ENCODE measurements at regions not wholly inside any gene's neighbourhood (a gene's known extent, or its start where the extent isn't known, plus 50 kb on each side); places are given as distances from the start of the nearest gene placed in this dataset.
A peak's percentile ranks its signal among the peaks of the same experiment; 100 is the strongest.

DNA sequence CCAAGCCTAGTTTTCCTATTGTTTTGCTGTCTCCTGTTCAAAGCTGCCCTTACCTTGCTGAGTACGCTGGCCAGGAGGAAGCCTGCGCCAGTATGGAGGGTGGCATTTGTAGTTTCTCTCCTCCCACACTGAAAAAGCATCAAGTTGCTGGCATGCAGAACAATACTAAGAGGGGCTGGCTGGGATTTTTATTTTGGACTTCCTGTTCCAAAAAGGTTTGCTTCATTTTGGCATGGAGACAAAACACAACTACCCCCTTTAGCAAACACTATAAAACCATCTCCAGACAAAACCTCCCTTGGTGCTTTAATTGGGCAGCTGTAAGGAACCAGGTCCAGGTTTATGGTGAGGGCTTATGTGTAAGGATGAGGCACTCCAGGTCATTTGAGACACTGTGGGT lies 457.6 kb downstream of the PDCD6IP start:
- TF ChIP-seq, protein P1, sequence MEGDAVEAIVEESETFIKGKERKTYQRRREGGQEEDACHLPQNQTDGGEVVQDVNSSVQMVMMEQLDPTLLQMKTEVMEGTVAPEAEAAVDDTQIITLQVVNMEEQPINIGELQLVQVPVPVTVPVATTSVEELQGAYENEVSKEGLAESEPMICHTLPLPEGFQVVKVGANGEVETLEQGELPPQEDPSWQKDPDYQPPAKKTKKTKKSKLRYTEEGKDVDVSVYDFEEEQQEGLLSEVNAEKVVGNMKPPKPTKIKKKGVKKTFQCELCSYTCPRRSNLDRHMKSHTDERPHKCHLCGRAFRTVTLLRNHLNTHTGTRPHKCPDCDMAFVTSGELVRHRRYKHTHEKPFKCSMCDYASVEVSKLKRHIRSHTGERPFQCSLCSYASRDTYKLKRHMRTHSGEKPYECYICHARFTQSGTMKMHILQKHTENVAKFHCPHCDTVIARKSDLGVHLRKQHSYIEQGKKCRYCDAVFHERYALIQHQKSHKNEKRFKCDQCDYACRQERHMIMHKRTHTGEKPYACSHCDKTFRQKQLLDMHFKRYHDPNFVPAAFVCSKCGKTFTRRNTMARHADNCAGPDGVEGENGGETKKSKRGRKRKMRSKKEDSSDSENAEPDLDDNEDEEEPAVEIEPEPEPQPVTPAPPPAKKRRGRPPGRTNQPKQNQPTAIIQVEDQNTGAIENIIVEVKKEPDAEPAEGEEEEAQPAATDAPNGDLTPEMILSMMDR (IDR thresholded peaks at IDR 0.05): no peak
- DNase-seq (ENCODE audit: low spot score): no peak
- no peak overlapping the region for H3K27ac ChIP-seq
- H3K4me3 ChIP-seq: no peak overlapping the region

DNA sequence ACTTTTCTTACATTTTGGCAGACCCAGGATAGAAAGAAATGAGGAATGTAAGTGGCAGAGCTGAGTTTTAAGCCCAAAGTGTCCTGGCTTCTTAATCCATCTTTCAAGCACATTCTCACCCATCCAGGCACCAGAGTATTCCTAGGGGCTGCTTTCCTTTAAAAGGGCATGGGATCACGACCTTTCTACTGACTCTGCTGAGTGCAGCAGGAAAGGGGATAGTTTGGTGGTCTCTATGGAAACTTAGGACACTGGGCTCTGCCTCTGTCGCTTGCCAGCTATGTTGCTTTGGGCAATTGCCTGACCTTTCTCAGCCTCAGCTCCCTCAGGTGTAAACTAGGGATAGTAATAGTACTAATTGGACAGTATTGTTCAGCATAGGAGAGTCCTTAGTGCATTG lies 458.4 kb downstream of the PDCD6IP start:
- no peak for DNase-seq (ENCODE audit: low spot score)
- no peak overlapping the region for H3K4me3 ChIP-seq
- TF ChIP-seq, protein P1 (IDR thresholded peaks at IDR 0.05): no peak
- no peak overlapping the region for H3K27ac ChIP-seq

DNA sequence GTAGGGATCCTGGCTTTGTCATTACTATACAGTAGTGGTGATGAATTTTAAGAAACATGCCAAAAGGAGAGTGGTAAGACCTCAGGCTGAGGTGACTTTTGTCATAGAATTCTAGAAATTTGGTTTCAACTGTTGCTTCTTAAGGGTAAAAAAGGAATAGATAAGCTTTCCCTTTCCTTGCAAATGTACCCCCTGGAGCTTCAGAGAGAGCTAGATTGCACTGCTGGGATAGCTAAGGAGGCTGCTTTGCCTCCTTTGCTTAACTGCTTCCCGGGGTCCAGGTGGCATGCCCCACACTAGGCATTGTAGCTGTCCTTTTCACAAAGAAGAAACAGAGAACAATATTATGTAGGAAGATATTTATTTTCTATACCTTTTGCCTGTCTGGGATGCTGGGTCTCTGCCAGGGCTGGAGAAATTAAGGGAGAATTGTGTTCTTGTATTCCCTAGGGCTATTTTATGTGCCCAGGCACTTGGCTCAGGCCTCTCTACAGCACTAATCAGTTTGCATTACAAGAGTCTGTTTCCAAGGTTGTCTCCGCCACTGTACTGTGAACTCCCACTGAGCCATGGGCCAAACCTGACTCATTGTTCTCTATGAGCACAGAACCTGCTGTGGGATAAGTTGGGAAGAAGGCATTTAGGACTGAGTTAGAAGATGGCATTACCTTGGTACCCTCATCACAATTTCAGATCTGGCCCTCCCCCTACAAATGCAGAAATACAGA lies 460.0 kb downstream of the PDCD6IP start:
- TF ChIP-seq, protein P1 (IDR thresholded peaks at IDR 0.05): no peak
- H3K27ac ChIP-seq: no peak overlapping the region
- H3K4me3 ChIP-seq: no peak overlapping the region
- DNase-seq (ENCODE audit: low spot score): no peak

DNA sequence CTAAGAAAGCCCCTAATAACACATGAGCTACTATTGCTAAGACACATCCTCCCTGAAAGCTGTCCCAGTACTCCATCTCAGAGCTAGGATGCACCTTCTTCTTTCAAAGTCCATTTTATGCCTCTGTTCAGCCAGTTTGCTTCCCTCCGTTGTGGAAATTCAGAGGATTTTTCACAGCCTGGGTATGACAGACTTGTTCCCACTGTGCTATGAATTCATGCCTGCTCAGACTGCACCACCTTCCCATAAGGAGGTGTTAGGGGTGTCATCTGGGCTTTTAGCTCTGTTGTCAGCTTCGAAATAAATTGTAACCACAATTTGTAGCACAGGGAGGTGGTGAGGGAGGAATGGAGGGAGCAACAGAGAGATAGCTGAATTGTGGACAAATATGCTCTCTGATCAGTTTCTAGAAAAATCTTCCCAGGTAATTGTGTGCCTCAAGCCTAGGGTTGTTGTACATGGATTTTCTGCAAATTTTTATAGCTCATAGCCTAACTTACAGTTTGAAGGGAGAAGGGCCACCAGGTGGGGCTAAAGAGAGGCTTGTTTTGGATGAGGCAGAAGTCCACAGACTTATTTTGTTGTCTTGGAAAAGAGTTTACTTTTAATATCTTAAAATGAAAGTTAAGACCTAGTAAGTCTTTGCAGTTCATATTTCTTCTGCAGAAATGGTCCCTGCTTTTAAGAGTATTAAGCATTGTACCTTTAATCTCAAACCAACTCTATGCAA lies 462.0 kb downstream of the PDCD6IP start:
- Histone ChIP-seq H3K4me3 (no peak overlapping the region), H3K27ac (peak overlapping the region; percentile 14 to 31)
- no peak for DNase-seq (ENCODE audit: low spot score)
- TF ChIP-seq, protein P1 (IDR thresholded peaks at IDR 0.05): peak; percentile 23

- TF ChIP-seq, protein P1 (IDR thresholded peaks at IDR 0.05): no peak
- no peak for DNase-seq (ENCODE audit: low spot score)
- H3K4me3 ChIP-seq: no peak overlapping the region
- H3K27ac ChIP-seq: peak overlapping the region; percentile 14 to 65
Observed at GRCh38 chr3:34261001-34261385, 462.6 kb downstream of the PDCD6IP start.

DNA sequence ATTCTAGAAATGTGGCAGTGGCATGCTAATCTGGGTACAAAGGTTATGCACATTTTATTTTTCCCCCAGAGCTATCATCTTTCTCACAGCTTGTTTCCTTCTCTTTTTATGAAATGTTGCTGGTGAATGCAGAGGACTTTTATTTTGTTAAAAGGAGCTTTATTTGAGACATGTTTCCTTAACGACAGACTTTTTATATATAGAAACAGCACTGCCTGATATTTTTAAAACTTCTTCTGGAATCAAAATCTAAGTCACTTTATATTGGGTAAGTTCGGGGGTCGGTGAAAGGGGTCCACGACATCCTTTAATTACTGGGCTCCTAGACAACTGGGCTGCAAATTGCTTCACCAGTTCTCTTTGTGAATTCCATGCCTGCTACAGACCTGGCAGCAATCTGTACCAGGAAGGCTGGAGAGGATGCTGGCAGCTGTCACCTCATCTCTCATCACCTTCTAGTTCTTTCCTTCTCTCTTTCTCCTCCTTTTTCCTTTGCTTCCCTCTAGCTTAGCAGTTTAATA lies 464.7 kb downstream of the PDCD6IP start:
- peak overlapping the region; percentile 56 to 71 for H3K27ac ChIP-seq
- H3K4me3 ChIP-seq: no peak overlapping the region
- TF ChIP-seq, protein P1 (IDR thresholded peaks at IDR 0.05): no peak
- DNase-seq (ENCODE audit: low spot score): no peak
